HAP-1 (cell line): ENCODE measurements at regions not wholly inside any gene's neighbourhood (a gene's known extent, or its start where the extent isn't known, plus 50 kb on each side); places are given as distances from the start of the nearest gene placed in this dataset.

Source experiments
- DNase-seq, 2 experiments: peaks; one replicate each; pipeline ENCODE4 v3.0.0-alpha.2; 2016 to 2020; ENCODE audit warnings: low spot score in 2 of 2
- H3K27me3 ChIP-seq: fragments of 250-450 bp; sonication (Bioruptor Pico); 2 replicates; pipeline ENCODE4 v1.5.1; 2020; ENCODE audit warnings: low read depth, mild to moderate bottlenecking, moderate library complexity
- H3K36me3 ChIP-seq: fragments of 250-450 bp; sonication (Bioruptor Pico); replicated peaks from 2 replicates; pipeline ENCODE4 v1.5.1; 2020; ENCODE audit warnings: mild to moderate bottlenecking
- H3K4me1 ChIP-seq: fragments of 250-450 bp; sonication (Bioruptor Pico); 2 replicates; pipeline ENCODE4 v1.5.1; 2020; ENCODE audit warnings: mild to moderate bottlenecking
- H3K4me3 ChIP-seq: fragments of 250-450 bp; sonication (Bioruptor Pico); 2 replicates; pipeline ENCODE4 v1.5.1; 2020; ENCODE audit warnings: mild to moderate bottlenecking, moderate library complexity
- H3K9me3 ChIP-seq: fragments of 250-450 bp; sonication (Bioruptor Pico); 2 replicates; pipeline ENCODE4 v1.5.1; 2020; ENCODE audit warnings: mild to moderate bottlenecking, moderate library complexity
- in situ Hi-C: fragments of 300-500 bp; cut with MboI; formaldehyde crosslinking; loops from 3 replicates; pipeline ENCODE4 v1.14.3; 2020; ENCODE audit warnings: low sequenced_read_pairs, inconsistent platforms, mixed read lengths

DNA sequence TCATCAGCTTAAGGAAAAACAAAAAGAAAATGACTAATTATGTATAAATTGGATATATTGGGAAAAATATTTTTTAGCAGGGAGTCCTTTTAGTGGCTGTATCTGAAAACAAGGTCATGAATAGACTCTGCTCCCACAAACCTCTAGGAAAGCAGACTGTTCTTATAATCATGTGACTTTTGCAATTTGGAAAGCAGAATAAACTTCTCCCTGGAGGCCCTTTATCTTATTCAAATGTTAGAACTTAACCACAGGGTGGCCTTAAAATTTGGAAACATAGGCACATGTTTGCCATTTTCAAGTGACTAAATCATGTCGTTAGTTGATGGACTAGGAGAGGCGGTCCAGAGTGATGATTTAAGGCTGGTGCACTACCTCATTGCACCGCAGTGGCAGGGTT is 196.6 kb upstream of the KRR1 start:
- H3K4me1 ChIP-seq = peaks cover 3% of the 10 kb centered on the region
- H3K36me3 ChIP-seq = no peaks in the 10 kb centered on the region
- no peaks in the 10 kb centered on the region for H3K27me3 ChIP-seq
- H3K9me3 ChIP-seq = no peaks in the 10 kb centered on the region
- in situ Hi-C loops = no loop called here
- no peak overlapping the region for H3K4me3 ChIP-seq
- DNase-seq = no peak

DNA sequence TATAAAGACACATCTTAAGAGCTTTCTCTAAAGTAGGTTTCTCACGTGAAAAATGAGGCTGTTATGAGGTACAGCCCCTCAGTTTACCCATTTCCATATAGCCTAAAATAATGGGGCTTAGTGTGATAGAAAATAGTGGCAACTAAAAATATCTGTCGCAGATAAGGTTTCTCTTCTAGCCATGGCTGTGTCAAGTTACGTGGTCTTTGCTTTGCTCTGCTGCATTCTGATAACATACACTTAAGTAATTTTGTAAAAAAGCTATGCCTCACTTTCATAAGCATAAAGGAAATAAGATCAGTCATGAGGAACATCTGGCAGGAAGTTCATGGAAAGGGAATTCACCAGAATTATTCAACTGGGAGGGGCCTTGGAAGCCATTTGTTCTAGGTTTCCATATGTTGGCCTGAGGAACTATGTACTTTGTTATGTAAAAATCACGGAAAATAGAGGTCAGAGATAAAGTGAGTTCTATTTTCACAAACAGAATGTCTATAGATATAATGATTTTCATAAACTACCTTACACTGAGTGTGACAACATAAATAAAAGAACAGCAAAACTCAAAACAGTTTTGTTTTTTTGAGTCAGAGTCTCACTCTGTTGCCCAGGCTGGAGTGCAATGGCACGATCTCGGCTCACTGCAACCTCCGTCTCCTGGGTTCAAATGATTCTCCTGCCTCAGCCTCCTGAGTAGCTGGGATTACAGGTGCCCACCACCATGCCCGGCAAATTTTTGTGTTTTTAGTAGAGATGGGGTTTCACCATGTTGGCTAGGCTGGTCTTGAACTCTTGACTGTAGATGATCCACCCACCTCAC is 195.6 kb upstream of the KRR1 start:
- no peak overlapping the region for H3K4me3 ChIP-seq
- in situ Hi-C loops = no loop called here
- no peak for DNase-seq
- no peaks in the 10 kb centered on the region for H3K36me3 ChIP-seq
- peaks cover 3% of the 10 kb centered on the region for H3K4me1 ChIP-seq
- no peaks in the 10 kb centered on the region for H3K27me3 ChIP-seq
- H3K9me3 ChIP-seq = no peaks in the 10 kb centered on the region

DNA sequence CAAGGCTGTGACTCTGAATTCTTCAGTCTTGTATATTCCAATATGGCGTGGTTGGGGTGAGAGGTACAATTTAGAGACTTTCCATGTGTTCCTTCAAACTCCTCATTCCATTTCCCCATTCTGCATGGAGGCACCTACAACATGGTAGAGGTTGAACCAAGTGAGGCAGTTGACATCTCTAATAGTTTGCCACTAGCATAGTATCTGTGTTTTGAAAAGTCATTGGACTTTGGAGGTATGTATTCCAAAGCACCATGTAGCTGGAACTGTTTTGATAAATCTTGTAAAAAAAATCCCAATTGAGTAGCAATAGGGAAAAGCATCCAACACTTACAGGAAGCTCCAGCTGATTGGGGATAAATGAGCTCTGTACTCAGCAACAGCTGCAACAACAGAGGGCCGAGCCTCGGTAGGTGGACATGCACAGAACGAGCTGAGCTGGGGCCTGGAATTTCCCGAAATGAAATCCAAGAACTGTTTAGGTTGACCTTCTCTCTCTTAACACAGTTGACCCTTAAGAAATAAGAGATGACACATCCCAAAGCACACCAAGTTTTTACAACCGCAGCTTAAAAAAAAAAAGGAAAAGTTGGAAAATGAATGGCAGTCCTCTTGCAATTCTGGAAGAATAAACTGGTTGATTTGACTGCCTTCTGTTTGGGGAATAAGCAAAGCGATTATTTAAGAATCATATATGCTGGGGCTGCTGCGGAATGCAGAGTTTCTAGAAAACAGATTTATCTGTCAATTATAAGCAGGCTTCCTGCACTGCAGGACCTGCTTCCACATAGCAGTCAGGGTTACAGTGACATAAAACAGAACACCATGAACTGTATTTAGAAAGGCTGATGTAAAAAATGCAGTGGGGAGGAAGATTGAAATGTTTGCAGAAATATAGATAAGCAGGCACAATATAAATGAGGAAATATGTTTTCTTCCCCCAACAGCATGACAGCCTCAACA is 194.6 kb upstream of the KRR1 start:
- H3K27me3 ChIP-seq = no peaks in the 10 kb centered on the region
- H3K4me1 ChIP-seq = peaks cover 3% of the 10 kb centered on the region
- no peaks in the 10 kb centered on the region for H3K36me3 ChIP-seq
- H3K9me3 ChIP-seq = no peaks in the 10 kb centered on the region
- H3K4me3 ChIP-seq = no peak overlapping the region
- in situ Hi-C loops = no loop called here
- no peak for DNase-seq

DNA sequence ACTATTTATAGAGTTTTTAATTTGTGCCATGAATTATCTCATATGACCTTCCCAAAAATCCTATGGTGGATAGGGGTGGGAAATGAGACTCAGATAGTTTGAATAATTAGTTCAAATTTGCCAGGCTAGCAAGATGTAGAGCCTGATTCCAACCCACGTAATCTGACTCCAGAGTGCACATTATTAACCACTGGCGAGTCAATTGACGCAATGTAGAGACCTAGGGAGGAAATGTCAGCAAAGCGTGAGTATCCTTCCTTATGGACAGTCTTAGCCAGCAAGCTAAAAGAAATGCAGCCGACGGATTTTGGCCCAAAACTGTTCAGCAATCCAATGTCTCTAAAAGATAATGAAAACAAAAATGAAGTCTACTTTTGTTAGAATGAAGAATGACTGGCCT is 193.3 kb upstream of the KRR1 start:
- in situ Hi-C loops = no loop called here
- H3K4me1 ChIP-seq = peaks cover 3% of the 10 kb centered on the region
- no peak for DNase-seq
- no peak overlapping the region for H3K4me3 ChIP-seq
- H3K9me3 ChIP-seq = no peaks in the 10 kb centered on the region
- no peaks in the 10 kb centered on the region for H3K36me3 ChIP-seq
- H3K27me3 ChIP-seq = no peaks in the 10 kb centered on the region

DNA sequence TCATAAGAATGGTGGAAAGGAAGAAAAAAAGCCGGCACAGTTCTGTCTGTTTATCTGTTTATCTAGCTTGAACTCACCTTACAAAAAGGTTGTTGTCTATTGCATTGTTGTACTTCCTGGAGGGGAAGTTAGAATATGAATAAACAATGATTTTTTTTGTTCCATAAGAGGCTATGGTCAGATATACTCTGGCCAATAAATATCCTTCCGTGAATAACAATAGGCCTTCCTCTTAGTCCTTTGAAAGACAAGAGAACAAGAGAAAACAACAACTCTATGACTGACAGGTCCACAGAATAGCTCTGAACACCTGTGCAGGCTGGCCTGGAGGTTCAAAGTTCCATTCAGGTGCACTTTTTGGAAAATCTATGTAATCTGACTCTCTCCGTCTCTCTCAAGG is 192.8 kb upstream of the KRR1 start:
- peaks cover 3% of the 10 kb centered on the region for H3K4me1 ChIP-seq
- no peaks in the 10 kb centered on the region for H3K9me3 ChIP-seq
- no peak overlapping the region for H3K4me3 ChIP-seq
- no peaks in the 10 kb centered on the region for H3K36me3 ChIP-seq
- in situ Hi-C loops = no loop called here
- DNase-seq = peak in 1 of 2 experiments; percentile 51
- H3K27me3 ChIP-seq = no peaks in the 10 kb centered on the region

DNA sequence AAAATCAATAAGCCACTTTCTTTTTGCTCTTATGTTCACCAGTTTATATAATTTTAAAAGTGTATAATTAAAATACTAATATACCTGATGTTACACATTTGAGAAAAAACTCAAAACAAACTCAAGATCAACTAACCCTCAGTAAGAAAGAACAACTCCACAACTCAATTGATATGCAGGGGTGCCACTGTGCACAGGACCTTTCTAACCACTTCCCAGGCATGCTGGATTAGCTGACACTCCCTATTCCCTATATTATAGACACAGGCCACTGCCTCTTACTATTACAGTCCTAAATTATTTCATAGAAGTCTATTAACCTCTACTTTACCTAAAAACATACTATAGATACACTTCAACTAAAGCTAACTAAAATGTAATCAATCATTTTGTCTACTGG is 191.7 kb upstream of the KRR1 start:
- in situ Hi-C loops = no loop called here

DNA sequence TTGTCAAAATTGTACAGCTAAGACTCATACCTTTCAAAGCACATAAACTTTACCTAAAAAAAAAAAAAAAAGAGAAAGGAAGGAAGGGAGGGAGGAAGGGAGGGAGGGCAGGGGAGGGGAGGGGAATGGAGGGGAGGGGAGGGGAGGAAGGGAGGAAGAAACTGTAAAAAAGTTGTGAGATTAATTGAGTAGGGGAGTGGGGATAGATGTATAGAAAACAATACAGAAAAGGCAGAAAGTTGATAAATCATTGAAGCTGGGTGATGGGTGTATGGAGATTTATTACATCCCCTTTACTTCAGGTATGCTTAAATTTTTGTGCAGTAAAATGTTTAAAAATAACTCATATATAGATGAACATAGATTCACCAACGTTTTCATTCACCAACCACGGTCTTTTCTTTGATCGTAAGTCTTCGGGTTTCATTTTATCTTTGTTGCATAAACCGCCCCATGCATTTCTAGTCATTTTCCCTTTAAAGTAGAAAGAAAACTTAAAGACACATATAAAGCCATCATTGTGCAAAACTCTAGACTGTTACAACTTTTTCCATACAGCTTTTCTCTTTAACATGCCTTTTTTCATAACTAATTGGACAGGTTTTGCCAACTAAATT is 191.2 kb upstream of the KRR1 start:
- Histone ChIP-seq H3K36me3 (no peaks in the 10 kb centered on the region), H3K4me3 (no peak overlapping the region), H3K4me1 (peaks cover 3% of the 10 kb centered on the region), H3K9me3 (no peaks in the 10 kb centered on the region), H3K27me3 (no peaks in the 10 kb centered on the region)
- DNase-seq = no peak
- in situ Hi-C loops = no loop called here

More for the DNA sequence above, 191.7 kb upstream of the KRR1 start:
- DNase-seq = no peak
- Histone ChIP-seq H3K4me3 (no peak overlapping the region), H3K4me1 (peaks cover 3% of the 10 kb centered on the region), H3K27me3 (no peaks in the 10 kb centered on the region), H3K36me3 (no peaks in the 10 kb centered on the region), H3K9me3 (no peaks in the 10 kb centered on the region)

DNA sequence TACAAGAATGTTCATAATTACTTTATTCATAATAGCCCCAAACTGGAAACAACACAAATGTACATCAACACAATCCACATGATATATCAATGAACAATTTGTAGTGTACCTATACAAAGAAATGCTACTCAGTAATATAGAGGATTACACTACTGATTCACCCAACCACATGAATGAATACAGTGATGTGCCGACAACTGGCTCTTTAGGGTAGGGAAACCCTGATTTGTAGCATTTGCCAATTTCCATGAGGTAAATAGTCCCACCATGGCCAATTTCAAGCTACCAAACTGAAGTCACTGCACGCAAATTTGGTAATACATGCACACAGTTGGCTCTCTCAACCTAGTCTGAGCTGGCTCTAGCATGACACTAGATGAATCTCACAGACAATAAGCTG is 190.4 kb upstream of the KRR1 start:
- H3K9me3 ChIP-seq = no peaks in the 10 kb centered on the region
- H3K4me1 ChIP-seq = peaks cover 3% of the 10 kb centered on the region
- no peaks in the 10 kb centered on the region for H3K27me3 ChIP-seq
- no peak for DNase-seq
- no peak overlapping the region for H3K4me3 ChIP-seq
- no peaks in the 10 kb centered on the region for H3K36me3 ChIP-seq
- in situ Hi-C loops = no loop called here

DNA sequence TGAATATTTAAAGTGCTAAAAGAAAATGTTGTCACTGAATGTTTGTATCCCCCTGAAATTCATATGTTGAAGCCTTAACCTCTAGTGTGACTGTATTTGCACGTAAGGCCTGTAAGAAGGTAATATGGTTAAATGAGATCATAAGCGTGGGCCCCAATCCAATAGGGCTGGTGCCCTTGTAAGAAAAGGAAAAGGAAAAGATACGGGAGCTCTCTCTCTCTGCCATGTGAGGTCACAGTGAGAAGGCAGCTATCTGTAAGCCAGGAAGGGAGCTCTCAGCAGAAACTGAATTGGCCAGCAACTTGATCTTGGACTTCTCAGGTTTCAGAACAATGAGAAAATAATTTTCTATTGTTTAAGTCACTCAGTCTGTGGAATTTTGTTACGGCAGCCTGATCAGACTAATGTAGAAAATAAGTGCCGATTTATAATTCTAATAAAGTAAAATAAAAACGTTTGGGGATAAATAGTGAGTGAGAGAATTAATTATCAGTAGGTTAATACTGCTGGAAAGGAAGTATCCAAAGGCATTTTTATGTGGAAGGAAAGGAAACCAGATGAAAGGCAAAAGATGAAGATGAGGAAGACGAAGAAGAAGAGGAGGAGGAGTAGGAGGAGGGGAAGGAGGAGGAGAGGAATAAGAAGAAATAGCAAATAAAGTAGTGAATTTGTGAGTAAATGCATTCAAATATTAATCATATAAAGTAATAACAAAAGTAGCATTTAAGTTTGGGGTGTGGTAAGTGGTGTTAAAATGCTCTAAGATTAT is 188.5 kb upstream of the KRR1 start:
- H3K4me1 ChIP-seq = peaks cover 3% of the 10 kb centered on the region
- H3K36me3 ChIP-seq = no peaks in the 10 kb centered on the region
- in situ Hi-C loops = no loop called here
- no peak for DNase-seq
- no peaks in the 10 kb centered on the region for H3K9me3 ChIP-seq
- H3K4me3 ChIP-seq = no peak overlapping the region
- no peaks in the 10 kb centered on the region for H3K27me3 ChIP-seq

DNA sequence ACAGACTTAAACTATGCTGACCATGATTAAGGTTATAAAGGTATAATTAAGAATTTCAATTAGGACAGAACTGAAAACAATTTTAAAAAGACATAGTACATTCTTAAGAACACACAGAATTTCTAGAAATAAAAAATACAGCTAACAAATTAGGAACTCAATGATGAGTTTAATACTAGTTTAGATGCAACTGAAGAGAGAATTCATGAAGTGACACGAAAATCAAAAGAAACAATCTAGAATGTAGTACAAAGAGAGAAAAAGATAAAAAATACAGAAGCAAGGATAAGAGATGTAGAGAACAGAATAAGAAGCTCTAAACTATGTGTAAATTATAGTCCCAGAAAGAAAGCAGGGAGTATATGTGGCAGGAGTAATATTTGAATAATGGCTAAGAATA is 187.8 kb upstream of the KRR1 start:
- Histone ChIP-seq H3K36me3 (no peaks in the 10 kb centered on the region), H3K4me1 (peaks cover 3% of the 10 kb centered on the region), H3K27me3 (no peaks in the 10 kb centered on the region), H3K9me3 (no peaks in the 10 kb centered on the region), H3K4me3 (no peak overlapping the region)
- in situ Hi-C loops = no loop called here
- DNase-seq = no peak

DNA sequence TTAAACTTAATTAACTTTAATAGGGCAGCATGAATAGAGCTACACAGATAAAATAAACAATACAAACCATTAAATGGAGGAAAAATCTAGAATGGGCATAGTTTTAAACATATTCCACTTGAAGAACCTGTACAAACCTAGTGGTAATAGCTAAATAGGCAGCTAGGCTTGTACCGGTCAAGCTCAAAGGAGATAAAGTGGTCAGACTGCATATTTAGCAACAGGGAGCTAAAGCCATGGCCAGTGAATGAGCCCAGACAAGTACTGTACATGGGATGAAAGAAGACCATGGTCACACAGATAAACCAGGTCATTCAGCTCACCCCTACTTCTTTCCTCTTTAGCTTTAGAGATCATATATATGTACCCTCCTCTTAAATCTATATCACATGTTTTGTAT is 186.6 kb upstream of the KRR1 start:
- H3K4me1 ChIP-seq = 0 out of 2 replicates have a peak, but pooled peaks cover under 1% of the 10 kb centered on the region
- no peak for DNase-seq
- H3K9me3 ChIP-seq = no peaks in the 10 kb centered on the region
- H3K27me3 ChIP-seq = no peaks in the 10 kb centered on the region
- H3K4me3 ChIP-seq = no peak overlapping the region
- in situ Hi-C loops = no loop called here
- H3K36me3 ChIP-seq = no peaks in the 10 kb centered on the region

DNA sequence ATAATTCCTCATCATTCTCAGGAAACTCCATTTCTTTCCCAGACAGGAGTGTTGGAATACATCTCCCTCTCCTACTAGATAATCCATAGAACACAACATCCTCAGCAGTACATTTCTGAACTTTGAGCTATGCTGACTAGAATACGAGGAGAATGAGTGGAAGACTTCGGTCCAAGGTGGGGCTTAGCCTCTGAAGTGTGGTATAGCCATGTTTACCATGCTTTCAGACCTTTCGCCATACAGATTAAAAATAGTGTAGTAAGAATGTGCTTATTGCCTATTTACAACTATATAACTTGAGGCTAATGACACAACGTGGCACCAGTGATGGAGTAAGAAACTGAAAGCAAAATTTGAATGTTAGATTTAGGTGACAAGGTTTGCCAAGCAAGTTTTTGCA is 184.5 kb upstream of the KRR1 start:
- Histone ChIP-seq H3K4me1 (0 out of 2 replicates have a peak, but pooled peaks cover 4% of the 10 kb centered on the region), H3K9me3 (no peaks in the 10 kb centered on the region), H3K36me3 (no peaks in the 10 kb centered on the region), H3K27me3 (no peaks in the 10 kb centered on the region), H3K4me3 (no peak overlapping the region)
- in situ Hi-C loops = no loop called here
- DNase-seq = no peak

DNA sequence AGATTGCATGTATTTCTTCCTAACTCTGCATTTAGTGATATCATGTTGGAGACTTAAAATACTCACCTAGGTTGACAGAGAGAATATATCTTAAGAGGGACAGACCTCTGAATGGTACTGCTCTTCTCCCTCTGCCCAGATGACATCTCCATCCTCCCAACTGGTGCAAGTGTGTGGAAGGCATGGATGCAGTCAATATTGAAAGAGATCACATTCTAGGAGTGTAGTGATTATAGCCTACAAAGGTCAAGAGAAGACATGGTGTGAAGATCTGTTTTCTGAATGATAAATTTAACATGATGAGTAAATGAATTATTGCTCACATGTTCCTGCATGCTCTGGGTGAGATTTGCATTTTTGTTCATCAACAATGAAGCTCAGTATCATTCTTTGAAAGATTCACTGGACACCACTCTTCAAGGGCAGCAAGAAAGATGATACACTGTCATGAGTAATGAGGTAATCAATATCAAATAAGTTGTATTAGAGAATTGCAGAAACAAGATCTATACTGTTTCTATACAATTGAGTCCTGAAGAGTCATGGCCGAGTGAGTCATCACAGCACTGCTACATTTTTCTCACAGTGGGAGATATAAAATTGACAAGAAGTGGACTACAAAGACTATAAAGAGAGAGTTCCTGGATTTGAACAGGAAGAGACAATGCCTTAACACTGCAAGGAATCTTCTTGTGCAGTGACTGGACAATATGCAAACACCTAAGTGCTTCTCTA is 183.3 kb upstream of the KRR1 start:
- DNase-seq = no peak
- Histone ChIP-seq H3K27me3 (no peaks in the 10 kb centered on the region), H3K4me3 (no peak overlapping the region), H3K9me3 (no peaks in the 10 kb centered on the region), H3K36me3 (no peaks in the 10 kb centered on the region), H3K4me1 (0 out of 2 replicates have a peak, but pooled peaks cover 4% of the 10 kb centered on the region)
- in situ Hi-C loops = no loop called here
